ENCODE measurements at regions not wholly inside any gene's neighbourhood (a gene's known extent, or its start where the extent isn't known, plus 50 kb on each side); places are given as distances from the start of the nearest gene placed in this dataset.

GRCh38 chr2:16394986-16395550 is 270.6 kb downstream of the CYRIA start:
- TF ChIP-seq, protein P1, sequence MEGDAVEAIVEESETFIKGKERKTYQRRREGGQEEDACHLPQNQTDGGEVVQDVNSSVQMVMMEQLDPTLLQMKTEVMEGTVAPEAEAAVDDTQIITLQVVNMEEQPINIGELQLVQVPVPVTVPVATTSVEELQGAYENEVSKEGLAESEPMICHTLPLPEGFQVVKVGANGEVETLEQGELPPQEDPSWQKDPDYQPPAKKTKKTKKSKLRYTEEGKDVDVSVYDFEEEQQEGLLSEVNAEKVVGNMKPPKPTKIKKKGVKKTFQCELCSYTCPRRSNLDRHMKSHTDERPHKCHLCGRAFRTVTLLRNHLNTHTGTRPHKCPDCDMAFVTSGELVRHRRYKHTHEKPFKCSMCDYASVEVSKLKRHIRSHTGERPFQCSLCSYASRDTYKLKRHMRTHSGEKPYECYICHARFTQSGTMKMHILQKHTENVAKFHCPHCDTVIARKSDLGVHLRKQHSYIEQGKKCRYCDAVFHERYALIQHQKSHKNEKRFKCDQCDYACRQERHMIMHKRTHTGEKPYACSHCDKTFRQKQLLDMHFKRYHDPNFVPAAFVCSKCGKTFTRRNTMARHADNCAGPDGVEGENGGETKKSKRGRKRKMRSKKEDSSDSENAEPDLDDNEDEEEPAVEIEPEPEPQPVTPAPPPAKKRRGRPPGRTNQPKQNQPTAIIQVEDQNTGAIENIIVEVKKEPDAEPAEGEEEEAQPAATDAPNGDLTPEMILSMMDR (IDR thresholded peaks at IDR 0.05; ENCODE audit: control extremely low read depth in 1 of 3, insufficient read depth in 1 of 3, low read depth in 1 of 3, low read length in 3 of 3), result no peak
- TF ChIP-seq NANOG (IDR thresholded peaks at IDR 0.05; ENCODE audit: insufficient read depth, low read depth, low read length, poor library complexity, severe bottlenecking) (no peak), TBP (IDR thresholded peaks at IDR 0.05; ENCODE audit: low read depth, low read length) (no peak)

Measured in H1 (cell line).